HT1080 (cell line): ENCODE measurements at regions not wholly inside any gene's neighbourhood (a gene's known extent, or its start where the extent isn't known, plus 50 kb on each side); places are given as distances from the start of the nearest gene placed in this dataset.
A peak's percentile ranks its signal among the peaks of the same experiment; 100 is the strongest.

ENCODE experiments used
- DNase-seq: peaks from one replicate; pipeline ENCODE4 v3.0.0-alpha.2; 2015; ENCODE audit warnings: low read depth

- DNase-seq = peak; percentile 46
Measured at GRCh38 chr7:106166651-106167342, 54.7 kb upstream of the SYPL1 start.

- peak; percentile 15 for DNase-seq
Measured at GRCh38 chr7:106165337-106165736, 53.2 kb upstream of the SYPL1 start.

GRCh38 chr7:106163257-106163656, 51.1 kb upstream of the SYPL1 start:
- no peak for DNase-seq
